Kidney epithelial cell (primary cell): ENCODE measurements at regions not wholly inside any gene's neighbourhood (a gene's known extent, or its start where the extent isn't known, plus 50 kb on each side); places are given as distances from the start of the nearest gene placed in this dataset.
"Not testable (repeated sequence)": the region's sequence is repeated elsewhere in the genome, so short reads cannot be mapped to it uniquely, and the experiment has no call there.

Source experiments
- DNase-seq: peaks from one replicate; pipeline ENCODE4 v3.0.0-alpha.2; 2010; ENCODE audit warnings: low read depth
- H3K27me3 ChIP-seq: 2 replicates; pipeline ENCODE4 v1.6.0; 2011; ENCODE audit warnings: low read length; ENCODE audit not compliant: control insufficient read depth, insufficient read depth
- H3K36me3 ChIP-seq: 2 replicates; pipeline ENCODE4 v1.5.1; 2011; ENCODE audit warnings: low read length; ENCODE audit not compliant: control insufficient read depth, insufficient read depth
- H3K4me3 ChIP-seq: 2 replicates; pipeline ENCODE4 v1.5.1; 2011; ENCODE audit warnings: low read depth, mild to moderate bottlenecking, control low read depth, low read length
- TF ChIP-seq, protein P1 (sequence below): IDR thresholded peaks from 2 replicates; pipeline ENCODE4 v1.5.1; 2011; ENCODE audit warnings: mild to moderate bottlenecking, moderate library complexity, low read length, control low read depth, inconsistent platforms; ENCODE audit not compliant: insufficient read depth, poor library complexity, severe bottlenecking

DNA sequence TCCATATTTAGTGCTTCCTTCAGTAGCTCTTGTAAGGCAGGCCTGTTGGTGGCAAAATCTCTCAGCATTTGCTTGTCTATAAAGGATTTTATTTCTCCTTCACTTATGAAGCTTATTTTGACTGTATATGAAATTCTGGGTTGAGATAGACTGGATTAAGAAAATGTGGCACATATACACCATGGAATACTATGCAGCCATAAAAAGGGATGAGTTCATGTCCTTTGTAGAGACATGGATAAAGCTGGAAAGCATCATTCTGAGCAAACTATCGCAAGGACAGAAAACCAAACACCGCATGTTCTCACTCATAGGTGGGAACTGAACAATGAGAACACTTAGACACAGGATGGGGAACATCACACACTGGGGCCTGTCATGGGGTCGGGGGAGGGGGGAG, 73.1 kb downstream of the ADCYAP1 start:
- not testable (repeated sequence) for H3K36me3 ChIP-seq, H3K27me3 ChIP-seq, H3K4me3 ChIP-seq, DNase-seq

DNA sequence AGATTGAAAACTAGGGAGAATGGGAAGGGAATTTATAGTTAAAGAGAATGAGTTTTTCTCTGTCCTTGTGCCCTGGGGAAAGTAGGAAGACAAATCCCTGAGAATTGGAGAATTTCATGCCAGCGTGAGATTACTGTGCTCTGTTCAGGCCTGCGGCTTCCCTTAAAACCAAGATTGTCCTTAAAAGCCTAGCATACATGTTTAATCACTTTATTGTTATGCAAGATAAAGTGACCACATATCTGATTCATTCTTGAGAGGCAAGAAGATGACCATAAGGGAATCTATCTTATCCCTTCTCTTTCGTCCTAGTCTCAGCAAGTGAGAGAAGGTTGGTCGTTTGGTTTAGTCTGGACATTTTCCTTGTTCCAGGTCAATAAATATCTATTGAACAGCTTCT, 75.9 kb downstream of the ADCYAP1 start:
- no peak overlapping the region for H3K4me3 ChIP-seq
- no peak for DNase-seq
- TF ChIP-seq, protein P1, sequence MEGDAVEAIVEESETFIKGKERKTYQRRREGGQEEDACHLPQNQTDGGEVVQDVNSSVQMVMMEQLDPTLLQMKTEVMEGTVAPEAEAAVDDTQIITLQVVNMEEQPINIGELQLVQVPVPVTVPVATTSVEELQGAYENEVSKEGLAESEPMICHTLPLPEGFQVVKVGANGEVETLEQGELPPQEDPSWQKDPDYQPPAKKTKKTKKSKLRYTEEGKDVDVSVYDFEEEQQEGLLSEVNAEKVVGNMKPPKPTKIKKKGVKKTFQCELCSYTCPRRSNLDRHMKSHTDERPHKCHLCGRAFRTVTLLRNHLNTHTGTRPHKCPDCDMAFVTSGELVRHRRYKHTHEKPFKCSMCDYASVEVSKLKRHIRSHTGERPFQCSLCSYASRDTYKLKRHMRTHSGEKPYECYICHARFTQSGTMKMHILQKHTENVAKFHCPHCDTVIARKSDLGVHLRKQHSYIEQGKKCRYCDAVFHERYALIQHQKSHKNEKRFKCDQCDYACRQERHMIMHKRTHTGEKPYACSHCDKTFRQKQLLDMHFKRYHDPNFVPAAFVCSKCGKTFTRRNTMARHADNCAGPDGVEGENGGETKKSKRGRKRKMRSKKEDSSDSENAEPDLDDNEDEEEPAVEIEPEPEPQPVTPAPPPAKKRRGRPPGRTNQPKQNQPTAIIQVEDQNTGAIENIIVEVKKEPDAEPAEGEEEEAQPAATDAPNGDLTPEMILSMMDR, result no peak
- H3K27me3 ChIP-seq, result no peaks in the 10 kb centered on the region
- no peaks in the 10 kb centered on the region for H3K36me3 ChIP-seq

DNA sequence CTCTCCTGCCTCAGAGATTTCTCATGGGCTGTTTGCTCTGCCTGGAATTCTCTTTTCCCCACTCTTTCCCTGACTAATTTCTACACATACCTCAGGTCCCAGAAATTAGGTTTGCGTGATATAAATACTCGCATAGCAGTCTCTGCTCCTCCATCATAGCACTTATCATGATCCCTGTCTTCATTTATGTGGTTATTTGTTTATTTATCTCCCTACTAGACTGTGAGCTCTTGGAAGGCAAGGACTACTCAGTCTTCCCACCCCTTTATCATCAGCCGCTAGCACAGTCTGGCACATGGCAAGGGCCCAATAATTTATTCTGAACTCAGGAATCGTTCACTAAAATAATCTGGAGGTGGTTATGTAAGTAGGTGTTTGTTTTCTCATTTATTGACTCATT, 79.3 kb downstream of the ADCYAP1 start:
- no peaks in the 10 kb centered on the region for H3K27me3 ChIP-seq
- no peak for DNase-seq
- TF ChIP-seq, protein P1, result no peak
- no peaks in the 10 kb centered on the region for H3K36me3 ChIP-seq
- H3K4me3 ChIP-seq, result no peak overlapping the region

DNA sequence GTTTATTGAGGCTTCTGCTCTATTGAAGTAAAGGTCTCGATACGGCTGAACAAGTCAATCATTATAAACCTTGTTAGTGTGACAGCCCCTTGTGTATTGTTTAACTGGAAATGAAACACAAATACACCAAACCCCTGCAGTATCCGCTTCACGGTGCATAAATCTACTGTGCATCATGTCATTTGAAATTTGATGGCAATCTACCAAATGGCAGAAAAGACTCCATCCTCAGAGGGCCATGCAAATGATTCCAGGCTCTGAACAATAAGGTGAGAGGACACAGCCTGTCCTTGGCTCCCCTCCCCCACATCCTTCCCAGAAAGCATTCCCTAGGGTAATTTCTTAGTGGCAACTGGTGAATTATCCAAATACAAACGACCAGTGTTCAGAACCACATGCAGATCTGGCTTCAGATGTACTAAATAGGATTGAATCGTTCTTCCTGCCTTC, 80.6 kb downstream of the ADCYAP1 start:
- H3K4me3 ChIP-seq, result no peak overlapping the region
- no peaks in the 10 kb centered on the region for H3K36me3 ChIP-seq
- no peak for DNase-seq
- TF ChIP-seq, protein P1, result no peak
- no peaks in the 10 kb centered on the region for H3K27me3 ChIP-seq

DNA sequence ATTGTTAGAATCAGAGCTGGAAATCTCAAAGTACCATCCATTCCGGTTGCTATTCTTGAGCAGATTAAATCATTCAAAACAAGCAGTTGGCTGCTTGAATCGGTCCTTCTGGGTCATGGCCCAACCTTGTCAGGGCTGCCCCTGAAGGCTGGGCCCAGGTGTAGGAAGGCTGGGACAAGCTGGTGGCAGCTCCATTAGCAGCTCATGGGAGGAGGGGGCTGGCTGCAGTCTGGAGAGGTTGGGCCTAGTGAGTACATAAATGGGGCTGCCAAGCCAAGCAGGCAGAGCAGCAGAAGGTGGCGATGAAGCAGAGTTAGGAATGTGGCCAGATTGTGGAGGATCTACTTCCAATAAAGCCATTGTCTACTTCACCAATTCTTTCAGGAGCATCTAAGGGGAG, 81.4 kb downstream of the ADCYAP1 start:
- TF ChIP-seq, protein P1, result no peak

DNA sequence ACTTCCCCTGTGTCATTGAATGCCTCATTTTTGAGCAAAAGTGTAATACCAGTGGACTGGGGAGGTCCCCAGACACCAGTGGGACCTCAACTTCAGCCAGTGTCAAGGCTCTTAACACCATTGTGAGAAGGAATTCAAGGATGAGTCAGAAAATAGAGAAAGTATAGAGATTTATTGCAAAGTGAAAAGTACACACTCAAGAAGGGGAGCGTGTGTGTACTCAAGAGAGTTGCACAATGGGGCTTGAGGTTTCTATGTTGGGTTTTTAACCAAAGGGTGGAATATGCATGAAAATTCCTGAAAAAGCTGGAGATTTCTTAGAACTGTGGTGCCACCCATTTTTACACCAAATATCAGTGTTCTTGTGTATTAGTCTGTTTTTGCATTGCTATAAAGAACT, 81.9 kb downstream of the ADCYAP1 start:
- no peaks in the 10 kb centered on the region for H3K36me3 ChIP-seq
- no peaks in the 10 kb centered on the region for H3K27me3 ChIP-seq
- H3K4me3 ChIP-seq, result no peak overlapping the region
- no peak for DNase-seq
- TF ChIP-seq, protein P1, result no peak

More for the DNA sequence above, 81.4 kb downstream of the ADCYAP1 start:
- Histone ChIP-seq H3K4me3 (no peak overlapping the region), H3K27me3 (no peaks in the 10 kb centered on the region), H3K36me3 (no peaks in the 10 kb centered on the region)
- DNase-seq, result no peak
